Right lobe of liver (tissue), 4 donors: ENCODE measurements at regions not wholly inside any gene's neighbourhood (a gene's known extent, or its start where the extent isn't known, plus 50 kb on each side); places are given as distances from the start of the nearest gene placed in this dataset.

ENCODE experiments used
- POLR2A ChIP-seq: fragments of 450-650 bp; IDR thresholded peaks from one replicate; pipeline ENCODE4 v1.6.1; 2017; ENCODE audit warnings: antibody characterized with exemption, mild to moderate bottlenecking
- TF ChIP-seq, protein P1 (sequence below), 4 donors: fragments of 200-600 bp in 3 of 4; fragments of 450-650 bp in 1 of 4; IDR thresholded peaks; one replicate each; pipeline versions ENCODE4 v1.5.1 to v1.8.0; 2016 to 2022; ENCODE audit warnings: antibody characterized with exemption in 4 of 4, mild to moderate bottlenecking in 2 of 4
- donor health status: DM: no; HTN: no; CAD: no.
- donor health status: DM: no; HTN: no; CAD: no.
- donor health status: DM: no; HTN: yes; CAD: no.

DNA sequence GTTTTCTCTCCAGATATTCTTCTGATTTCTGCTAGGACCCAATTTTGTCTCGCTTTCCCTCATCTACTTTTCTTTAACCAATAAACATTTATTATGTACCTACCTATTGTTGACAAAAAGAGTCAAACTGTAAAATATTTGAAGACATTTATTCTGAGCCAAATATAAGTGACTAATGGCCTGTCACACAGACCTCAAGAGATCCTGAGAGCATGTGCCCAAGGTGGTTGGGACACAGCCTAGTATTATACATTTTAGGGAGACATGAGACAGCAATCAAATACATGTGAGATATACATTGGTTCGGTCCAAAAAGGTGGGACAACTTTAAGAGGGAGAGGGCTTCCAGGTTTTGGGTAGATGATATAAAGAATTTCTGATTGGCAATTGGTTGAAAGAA is 191.8 kb downstream of the NXNL2 start:
- TF ChIP-seq, protein P1, sequence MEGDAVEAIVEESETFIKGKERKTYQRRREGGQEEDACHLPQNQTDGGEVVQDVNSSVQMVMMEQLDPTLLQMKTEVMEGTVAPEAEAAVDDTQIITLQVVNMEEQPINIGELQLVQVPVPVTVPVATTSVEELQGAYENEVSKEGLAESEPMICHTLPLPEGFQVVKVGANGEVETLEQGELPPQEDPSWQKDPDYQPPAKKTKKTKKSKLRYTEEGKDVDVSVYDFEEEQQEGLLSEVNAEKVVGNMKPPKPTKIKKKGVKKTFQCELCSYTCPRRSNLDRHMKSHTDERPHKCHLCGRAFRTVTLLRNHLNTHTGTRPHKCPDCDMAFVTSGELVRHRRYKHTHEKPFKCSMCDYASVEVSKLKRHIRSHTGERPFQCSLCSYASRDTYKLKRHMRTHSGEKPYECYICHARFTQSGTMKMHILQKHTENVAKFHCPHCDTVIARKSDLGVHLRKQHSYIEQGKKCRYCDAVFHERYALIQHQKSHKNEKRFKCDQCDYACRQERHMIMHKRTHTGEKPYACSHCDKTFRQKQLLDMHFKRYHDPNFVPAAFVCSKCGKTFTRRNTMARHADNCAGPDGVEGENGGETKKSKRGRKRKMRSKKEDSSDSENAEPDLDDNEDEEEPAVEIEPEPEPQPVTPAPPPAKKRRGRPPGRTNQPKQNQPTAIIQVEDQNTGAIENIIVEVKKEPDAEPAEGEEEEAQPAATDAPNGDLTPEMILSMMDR (IDR thresholded peaks at IDR 0.05): no peak
- TF ChIP-seq POLR2A: no peak
